ENCODE measurements at regions not wholly inside any gene's neighbourhood (a gene's known extent, or its start where the extent isn't known, plus 50 kb on each side); places are given as distances from the start of the nearest gene placed in this dataset.

DNA sequence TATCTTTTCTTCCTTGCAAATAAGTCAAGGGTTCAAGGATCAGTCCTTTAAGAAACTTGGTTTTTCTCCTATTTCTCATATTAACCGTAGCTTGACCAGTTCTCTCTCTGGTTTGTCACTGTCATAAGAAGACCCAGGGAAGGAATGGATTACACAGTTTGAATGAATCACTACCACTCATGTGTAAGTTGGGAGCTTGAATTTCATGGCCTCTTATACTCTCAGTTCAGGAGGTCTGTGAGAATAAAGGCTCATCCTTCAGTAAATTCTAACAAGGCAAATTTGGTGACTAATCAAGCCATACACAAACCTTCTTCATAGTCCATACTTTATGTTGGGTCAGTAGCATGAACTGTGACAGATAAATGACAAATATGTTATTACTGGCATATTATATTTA lies 323.1 kb upstream of the ACTBL2 start:
- no peak for DNase-seq (ENCODE audit: low read depth, low spot score)

DNA sequence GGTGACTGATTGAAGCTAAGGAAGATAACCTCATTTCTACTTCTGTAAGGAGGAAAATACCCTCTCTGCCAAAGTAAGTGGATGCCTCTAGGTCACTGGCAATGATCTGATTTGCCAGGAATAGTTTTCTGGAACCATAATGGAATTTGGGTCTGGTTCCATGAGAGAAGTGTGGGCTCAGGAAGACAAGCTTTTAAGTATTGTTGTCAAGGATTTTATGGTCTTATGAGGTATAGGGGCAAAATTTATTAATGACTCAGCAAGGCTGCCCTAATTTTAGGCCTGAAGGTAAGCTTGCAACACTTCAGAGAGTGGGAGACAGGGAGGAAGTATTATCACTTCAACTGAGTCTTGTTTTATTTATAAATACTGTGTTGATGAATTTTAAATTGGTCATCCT lies 322.6 kb upstream of the ACTBL2 start:
- DNase-seq (ENCODE audit: low read depth, low spot score), result no peak

DNA sequence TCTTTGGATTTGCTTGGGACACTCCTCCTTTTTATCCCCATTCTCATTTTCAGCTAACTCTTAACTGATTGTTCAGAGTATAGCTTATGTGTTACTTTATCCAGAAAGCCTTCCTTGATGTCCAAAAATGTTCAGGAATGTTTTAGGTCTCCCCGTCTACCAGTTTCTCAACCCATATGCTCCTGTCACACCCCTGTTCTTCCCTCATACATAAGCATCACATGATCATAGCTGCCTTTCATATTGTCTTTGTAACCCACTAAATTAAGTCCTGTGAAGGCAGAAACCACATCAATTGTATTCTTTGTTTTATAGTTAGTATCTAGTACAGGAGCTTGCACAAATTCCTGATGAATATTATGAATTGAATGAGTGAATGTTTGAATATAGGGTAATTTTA lies 321.9 kb upstream of the ACTBL2 start:
- no peak for DNase-seq (ENCODE audit: low read depth, low spot score)

- DNase-seq (ENCODE audit: low read depth, low spot score), result no peak
Observed at GRCh38 chr5:57804007-57804444, 321.4 kb upstream of the ACTBL2 start.

- DNase-seq (ENCODE audit: low read depth, low spot score), result no peak
Observed at GRCh38 chr5:57802131-57802530, 319.5 kb upstream of the ACTBL2 start.

- DNase-seq (ENCODE audit: low read depth, low spot score), result no peak
Observed at GRCh38 chr5:57795203-57795602, 312.6 kb upstream of the ACTBL2 start.

- no peak for DNase-seq (ENCODE audit: low read depth, low spot score)
Observed at GRCh38 chr5:57791875-57792274, 309.3 kb upstream of the ACTBL2 start.

DNA sequence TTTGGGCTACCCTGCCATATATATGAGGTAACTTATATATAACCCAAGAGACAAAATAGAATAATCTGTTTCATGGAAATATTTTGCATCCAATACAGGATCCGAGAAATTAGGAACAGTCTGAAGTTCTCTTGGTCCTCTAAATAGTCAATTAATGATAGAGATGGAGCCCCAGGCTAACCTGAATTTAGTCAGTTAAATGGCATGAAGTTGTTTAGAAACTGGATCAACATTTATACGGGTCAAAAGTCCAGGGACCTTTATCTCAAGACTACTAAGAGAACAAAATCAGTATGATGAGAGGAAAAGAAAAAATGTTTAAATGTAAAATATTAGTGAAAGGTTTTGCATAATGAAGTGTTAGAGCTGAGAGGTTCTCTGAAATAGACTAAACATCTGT lies 303.3 kb upstream of the ACTBL2 start:
- DNase-seq (ENCODE audit: low read depth, low spot score), result no peak

GRCh38 chr5:57784121-57784520 lies 301.5 kb upstream of the ACTBL2 start:
- no peak for DNase-seq (ENCODE audit: low read depth, low spot score)

DNA sequence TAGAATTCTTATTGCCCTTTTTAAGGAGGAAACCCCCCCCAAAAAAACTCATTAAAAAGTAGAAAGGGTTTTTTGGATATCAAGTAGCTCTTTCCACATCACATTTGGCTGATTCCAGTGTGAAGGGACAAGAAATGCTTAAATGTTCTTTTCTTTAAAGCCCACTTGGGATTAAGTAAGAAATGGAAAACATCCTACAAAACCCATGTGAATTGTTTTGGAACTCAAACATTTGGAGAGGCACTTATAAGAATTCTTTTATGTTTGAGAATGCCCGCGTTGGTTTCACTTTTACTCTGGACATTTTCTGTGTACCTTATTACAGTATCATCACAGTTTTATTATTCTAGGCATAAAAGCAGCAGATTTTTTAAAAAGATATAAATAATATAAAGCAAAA lies 301.1 kb upstream of the ACTBL2 start:
- DNase-seq (ENCODE audit: low read depth, low spot score), result no peak

- no peak for DNase-seq (ENCODE audit: low read depth, low spot score)
Observed at GRCh38 chr5:57780961-57781325, 298.3 kb upstream of the ACTBL2 start.

DNA sequence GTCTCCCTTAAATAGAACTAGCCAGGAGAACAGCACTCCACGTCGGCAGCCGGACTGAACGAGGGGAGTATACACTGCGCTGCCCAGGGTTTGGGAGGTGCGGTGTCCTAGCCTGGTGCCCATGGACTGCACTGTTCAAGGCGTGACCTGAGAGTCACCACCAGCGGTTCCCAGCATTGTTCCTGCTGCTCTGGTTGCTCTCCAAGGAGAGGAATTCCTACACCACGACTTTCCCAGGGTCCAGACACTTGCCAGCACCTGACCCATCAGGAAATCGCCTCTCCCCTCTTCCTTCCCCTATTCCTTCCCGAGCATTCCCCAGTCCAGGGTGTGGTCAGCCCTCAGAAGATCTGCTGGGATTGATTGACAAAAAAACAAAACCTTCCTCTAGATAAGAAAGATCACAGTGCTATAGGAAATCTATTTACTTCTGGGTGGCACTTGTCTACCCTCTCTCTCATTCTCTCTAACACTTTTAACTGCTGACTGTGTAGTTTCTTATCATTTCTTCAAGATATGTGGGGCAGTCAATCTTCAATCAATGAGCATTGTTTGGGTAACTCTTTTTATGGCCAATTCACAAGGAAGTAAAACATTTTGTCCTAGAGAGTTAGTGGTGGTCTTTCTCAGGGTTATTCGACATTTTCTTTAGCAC lies 297.8 kb upstream of the ACTBL2 start:
- peak; percentile 23 for DNase-seq (ENCODE audit: low read depth, low spot score)

DNA sequence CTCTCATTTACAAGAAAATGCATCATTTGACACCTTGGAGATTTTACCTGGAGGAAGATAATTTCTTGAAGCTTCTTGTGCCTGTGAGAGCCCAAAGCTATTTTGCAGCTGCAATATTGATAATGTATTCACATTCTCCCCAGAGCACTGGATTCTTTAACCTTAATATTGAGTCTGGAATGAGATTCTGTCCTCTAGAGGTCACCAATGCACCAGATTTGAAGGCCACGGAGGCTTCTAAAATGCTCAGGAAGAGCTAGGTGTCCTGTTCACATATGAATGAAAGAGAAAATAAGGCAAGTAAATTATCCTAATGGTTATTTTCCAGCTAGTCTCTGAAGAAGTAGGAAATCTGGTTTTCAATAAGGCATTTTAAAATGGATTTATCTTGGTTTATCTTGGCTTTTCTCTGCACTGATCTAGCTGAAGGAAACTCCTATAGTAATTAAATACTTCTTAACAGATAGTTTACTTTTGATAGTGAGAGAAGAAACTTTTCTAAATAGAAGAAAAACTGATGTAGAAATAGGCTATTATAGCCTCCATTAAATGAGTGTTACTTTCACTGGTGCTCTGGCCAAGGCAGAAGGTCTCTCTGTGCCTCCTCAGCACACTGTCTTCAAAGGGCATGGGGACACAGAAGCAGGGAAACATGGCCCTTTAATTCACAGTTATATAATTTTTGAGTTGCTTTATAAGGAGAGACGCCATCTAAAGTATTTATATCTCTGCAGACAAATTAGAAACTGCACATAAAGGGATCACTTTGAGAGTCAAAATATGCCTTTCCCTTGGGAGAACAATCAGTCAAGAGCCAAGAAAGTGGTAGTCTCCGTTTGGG lies 297.0 kb upstream of the ACTBL2 start:
- peak; percentile 53 for DNase-seq (ENCODE audit: low read depth, low spot score)

GRCh38 chr5:57778501-57779091 lies 296.0 kb upstream of the ACTBL2 start:
- peak; percentile 14 for DNase-seq (ENCODE audit: low read depth, low spot score)

- DNase-seq (ENCODE audit: low read depth, low spot score), result no peak
Observed at GRCh38 chr5:57777174-57777581, 294.6 kb upstream of the ACTBL2 start.

DNA sequence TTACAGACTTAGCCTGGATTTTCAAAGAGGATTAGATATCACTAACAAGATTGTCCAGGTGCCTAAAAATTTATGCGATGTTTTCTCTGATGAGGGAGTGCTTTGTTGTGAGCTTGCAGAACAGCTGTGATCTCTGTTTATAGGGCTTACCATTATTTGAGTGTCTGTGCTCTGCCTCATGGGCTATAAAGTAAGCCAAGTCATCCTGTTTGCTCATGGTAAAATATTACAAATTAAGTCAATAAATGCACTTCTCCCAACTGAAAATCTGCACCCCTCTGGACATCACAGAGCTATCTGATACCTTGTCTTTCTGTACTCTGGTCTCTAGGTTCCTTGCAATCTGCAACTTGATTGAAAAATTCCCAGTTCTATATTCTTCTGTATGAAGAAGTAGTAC lies 293.4 kb upstream of the ACTBL2 start:
- no peak for DNase-seq (ENCODE audit: low read depth, low spot score)

DNA sequence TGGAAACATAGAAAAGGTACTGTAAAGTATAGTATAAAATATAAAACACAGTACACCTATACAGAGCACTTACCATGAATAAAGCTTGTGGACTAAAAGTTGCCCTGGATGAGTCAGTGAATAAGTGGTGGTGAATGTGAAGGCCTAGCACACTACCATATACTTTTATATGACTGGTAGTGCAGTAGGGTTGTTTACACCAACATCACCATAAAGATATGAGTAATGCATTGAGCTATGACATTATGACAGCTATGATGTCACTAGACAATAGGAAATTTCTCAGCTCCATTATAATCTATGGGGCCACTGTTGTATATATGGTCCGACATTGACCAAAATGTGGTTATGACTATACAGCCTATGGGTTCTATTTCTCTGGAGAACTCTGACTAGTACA lies 291.8 kb upstream of the ACTBL2 start:
- DNase-seq (ENCODE audit: low read depth, low spot score), result no peak

- no peak for DNase-seq (ENCODE audit: low read depth, low spot score)
Observed at GRCh38 chr5:57772512-57772911, 289.9 kb upstream of the ACTBL2 start.

GRCh38 chr5:57770039-57770438 lies 287.4 kb upstream of the ACTBL2 start:
- DNase-seq (ENCODE audit: low read depth, low spot score), result no peak

- no peak for DNase-seq (ENCODE audit: low read depth, low spot score)
Observed at GRCh38 chr5:57768745-57769144, 286.1 kb upstream of the ACTBL2 start.

- no peak for DNase-seq (ENCODE audit: low read depth, low spot score)
Observed at GRCh38 chr5:57764479-57765089, 282.0 kb upstream of the ACTBL2 start.

- no peak for DNase-seq (ENCODE audit: low read depth, low spot score)
Observed at GRCh38 chr5:57761513-57761912, 278.9 kb upstream of the ACTBL2 start.

Measured in ELF-1 (cell line).